ENCODE measurements at regions not wholly inside any gene's neighbourhood (a gene's known extent, or its start where the extent isn't known, plus 50 kb on each side); places are given as distances from the start of the nearest gene placed in this dataset.
A peak's percentile ranks its signal among the peaks of the same experiment; 100 is the strongest.

DNA sequence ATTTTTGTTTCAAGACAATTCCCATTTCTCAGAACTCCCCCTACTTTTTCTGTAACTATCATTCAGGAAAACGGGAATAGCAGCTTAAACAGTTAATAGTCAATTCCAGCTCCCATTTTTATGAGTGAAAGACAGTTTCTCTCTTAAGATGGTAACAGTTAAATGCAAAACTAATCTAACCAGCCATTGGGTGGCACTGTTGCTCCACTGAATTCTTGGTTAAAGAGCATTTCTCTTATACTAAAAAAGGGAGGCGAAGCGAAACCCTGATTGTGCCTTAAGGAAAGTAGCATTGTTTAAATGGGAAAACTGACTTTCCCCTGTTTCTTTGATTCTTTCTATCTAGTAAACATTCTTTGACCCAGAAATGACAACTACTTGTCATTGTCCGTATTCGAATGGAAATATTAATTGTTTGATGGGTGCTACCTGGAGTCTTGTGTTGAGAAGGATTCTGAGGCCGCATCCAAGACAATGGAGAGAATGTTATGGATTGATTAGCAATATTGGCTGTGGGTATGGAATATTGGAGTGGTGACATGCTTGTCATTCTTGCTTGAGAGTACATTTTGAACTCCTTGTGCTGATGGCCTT is 507.8 kb downstream of the MAT2B start:
- Histone ChIP-seq H3K27me3 (ENCODE audit: control insufficient read depth, extremely low read depth, insufficient read depth, low read length) (no peaks in the 10 kb centered on the region), H3K4me2 (ENCODE audit: control insufficient read depth, extremely low read depth, insufficient read depth, low read depth, low read length) (no peak overlapping the region), H3K4me3 (ENCODE audit: control insufficient read depth in 2 of 3, extremely low read depth in 1 of 3, insufficient read depth in 2 of 3, low read depth in 1 of 3, low read length in 3 of 3) (no peak overlapping the region), H3K27ac (ENCODE audit: control insufficient read depth, insufficient read depth, low read length) (no peak overlapping the region), H3K9me3 (ENCODE audit: control insufficient read depth, low read depth, low read length) (no peaks in the 10 kb centered on the region), H3K9me1 (ENCODE audit: control insufficient read depth, extremely low read depth, insufficient read depth, low read length) (no peaks in the 10 kb centered on the region), H3K36me3 (ENCODE audit: control insufficient read depth in 2 of 2, extremely low read depth in 1 of 2, insufficient read depth in 2 of 2, low read length in 2 of 2) (no peaks in the 10 kb centered on the region), H3K9ac (ENCODE audit: control insufficient read depth, extremely low read depth, insufficient read depth, low read length) (no peak overlapping the region), H3K4me1 (ENCODE audit: control insufficient read depth, extremely low read depth, insufficient read depth, low read length) (no peaks in the 10 kb centered on the region), H2AFZ (ENCODE audit: control insufficient read depth, low read length) (no peak overlapping the region), H4K20me1 (ENCODE audit: control insufficient read depth, extremely low read depth, insufficient read depth, low read length) (no peaks in the 10 kb centered on the region), H3K79me2 (ENCODE audit: control insufficient read depth, insufficient read depth, low read length) (no peaks in the 10 kb centered on the region)
- TF ChIP-seq EZH2 (IDR thresholded peaks at IDR 0.05; ENCODE audit: low read length), result no peak
- peak in 2 of 3 experiments; percentile 55 to 62 for TF ChIP-seq CTCF (optimal IDR thresholded peaks at IDR 0.05 in 1 of 3, IDR thresholded peaks at IDR 0.05 in 1 of 3, conservative IDR thresholded peaks at IDR 0.05 in 1 of 3; ENCODE audit: extremely low read depth in 1 of 3, insufficient read depth in 2 of 3, low read length in 3 of 3)
- FAIRE-seq (peak; percentile 29), DNase-seq (ENCODE audit: low read depth, low spot score) (no peak)
- dilution Hi-C loops (cut with MboI; ENCODE audit: extremely low pct_ligation_motif_present, low sequenced_read_pairs), result loop anchor here (25.0 kb wide), 1 partner anchor 474 kb away; no protein-coding TSS in a partner anchor

DNA sequence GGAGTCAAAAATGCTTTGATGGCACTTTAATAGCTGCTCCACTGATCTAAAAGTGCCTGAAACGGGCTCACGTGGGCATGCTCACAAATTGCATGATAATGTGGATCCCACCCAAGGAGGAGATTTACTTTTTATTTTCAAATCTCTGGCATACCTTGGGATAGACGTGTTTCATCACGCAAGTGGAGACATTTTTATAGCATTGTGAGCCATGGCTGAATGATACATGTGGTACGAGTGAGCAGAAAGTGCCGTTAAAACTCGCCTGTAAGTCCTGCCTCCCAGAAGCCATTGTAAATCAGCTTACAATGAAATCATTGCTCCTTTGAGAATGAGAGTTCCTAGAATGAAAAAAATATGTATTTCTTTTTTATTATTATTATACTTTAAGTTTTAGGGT is 514.7 kb downstream of the MAT2B start:
- Histone ChIP-seq H2AFZ (ENCODE audit: control insufficient read depth, low read length) (no peak overlapping the region), H3K9ac (ENCODE audit: control insufficient read depth, extremely low read depth, insufficient read depth, low read length) (no peak overlapping the region), H3K36me3 (ENCODE audit: control insufficient read depth in 2 of 2, extremely low read depth in 1 of 2, insufficient read depth in 2 of 2, low read length in 2 of 2) (no peaks in the 10 kb centered on the region), H3K4me1 (ENCODE audit: control insufficient read depth, extremely low read depth, insufficient read depth, low read length) (no peaks in the 10 kb centered on the region), H3K27ac (ENCODE audit: control insufficient read depth, insufficient read depth, low read length) (no peak overlapping the region), H3K4me2 (ENCODE audit: control insufficient read depth, extremely low read depth, insufficient read depth, low read depth, low read length) (no peak overlapping the region), H3K9me1 (ENCODE audit: control insufficient read depth, extremely low read depth, insufficient read depth, low read length) (no peaks in the 10 kb centered on the region), H3K4me3 (ENCODE audit: control insufficient read depth in 2 of 3, extremely low read depth in 1 of 3, insufficient read depth in 2 of 3, low read depth in 1 of 3, low read length in 3 of 3) (no peak overlapping the region), H3K79me2 (ENCODE audit: control insufficient read depth, insufficient read depth, low read length) (no peaks in the 10 kb centered on the region), H3K27me3 (ENCODE audit: control insufficient read depth, extremely low read depth, insufficient read depth, low read length) (no peaks in the 10 kb centered on the region), H4K20me1 (ENCODE audit: control insufficient read depth, extremely low read depth, insufficient read depth, low read length) (no peaks in the 10 kb centered on the region), H3K9me3 (ENCODE audit: control insufficient read depth, low read depth, low read length) (no peaks in the 10 kb centered on the region)
- FAIRE-seq (no peak), DNase-seq (ENCODE audit: low read depth, low spot score) (no peak)
- TF ChIP-seq CTCF (optimal IDR thresholded peaks at IDR 0.05 in 1 of 3, IDR thresholded peaks at IDR 0.05 in 1 of 3, conservative IDR thresholded peaks at IDR 0.05 in 1 of 3; ENCODE audit: extremely low read depth in 1 of 3, insufficient read depth in 2 of 3, low read length in 3 of 3) (no peak), EZH2 (IDR thresholded peaks at IDR 0.05; ENCODE audit: low read length) (no peak)
- dilution Hi-C loops (cut with MboI; ENCODE audit: extremely low pct_ligation_motif_present, low sequenced_read_pairs), result loop anchor here (25.0 kb wide), 1 partner anchor 467 kb away; no protein-coding TSS in a partner anchor

All from keratinocyte (primary cell).